ENCODE measurements at regions not wholly inside any gene's neighbourhood (a gene's known extent, or its start where the extent isn't known, plus 50 kb on each side); places are given as distances from the start of the nearest gene placed in this dataset.

- TF ChIP-seq CTCF (IDR thresholded peaks at IDR 0.05; ENCODE audit: insufficient read depth, low read length, poor library complexity, severe bottlenecking): peak; percentile 42
- Histone ChIP-seq H3K4me3 (replicated peaks; ENCODE audit: low read depth, low read length) (no peak overlapping the region), H3K27me3 (replicated peaks; ENCODE audit: control insufficient read depth, insufficient read depth, low read length) (no peaks in the 10 kb centered on the region), H3K36me3 (ENCODE audit: control insufficient read depth, insufficient read depth, low read length) (no peaks in the 10 kb centered on the region)
- DNase-seq (ENCODE audit: extremely low read depth, insufficient read length): peak; percentile 9
Measured at GRCh38 chr1:199545780-199546179, 481.7 kb upstream of the NR5A2 start.

- Histone ChIP-seq H3K27me3 (replicated peaks; ENCODE audit: control insufficient read depth, insufficient read depth, low read length) (no peaks in the 10 kb centered on the region), H3K4me3 (replicated peaks; ENCODE audit: low read depth, low read length) (no peak overlapping the region), H3K36me3 (ENCODE audit: control insufficient read depth, insufficient read depth, low read length) (no peaks in the 10 kb centered on the region)
- DNase-seq (ENCODE audit: extremely low read depth, insufficient read length): no peak
- no peak for TF ChIP-seq CTCF (IDR thresholded peaks at IDR 0.05; ENCODE audit: insufficient read depth, low read length, poor library complexity, severe bottlenecking)
Measured at GRCh38 chr1:199546323-199546722, 481.2 kb upstream of the NR5A2 start.

GRCh38 chr1:199549421-199549820, 478.1 kb upstream of the NR5A2 start:
- Histone ChIP-seq H3K27me3 (replicated peaks; ENCODE audit: control insufficient read depth, insufficient read depth, low read length) (no peaks in the 10 kb centered on the region), H3K4me3 (replicated peaks; ENCODE audit: low read depth, low read length) (no peak overlapping the region), H3K36me3 (ENCODE audit: control insufficient read depth, insufficient read depth, low read length) (no peaks in the 10 kb centered on the region)
- TF ChIP-seq CTCF (IDR thresholded peaks at IDR 0.05; ENCODE audit: insufficient read depth, low read length, poor library complexity, severe bottlenecking): no peak
- DNase-seq (ENCODE audit: extremely low read depth, insufficient read length): no peak

GRCh38 chr1:199550199-199551065, 477.1 kb upstream of the NR5A2 start:
- Histone ChIP-seq H3K27me3 (replicated peaks; ENCODE audit: control insufficient read depth, insufficient read depth, low read length) (no peaks in the 10 kb centered on the region), H3K36me3 (ENCODE audit: control insufficient read depth, insufficient read depth, low read length) (no peaks in the 10 kb centered on the region), H3K4me3 (replicated peaks; ENCODE audit: low read depth, low read length) (no peak overlapping the region)
- no peak for TF ChIP-seq CTCF (IDR thresholded peaks at IDR 0.05; ENCODE audit: insufficient read depth, low read length, poor library complexity, severe bottlenecking)
- DNase-seq (ENCODE audit: extremely low read depth, insufficient read length): no peak

GRCh38 chr1:199551967-199552565, 475.4 kb upstream of the NR5A2 start:
- TF ChIP-seq CTCF (IDR thresholded peaks at IDR 0.05; ENCODE audit: insufficient read depth, low read length, poor library complexity, severe bottlenecking): peak; percentile 76
- Histone ChIP-seq H3K36me3 (ENCODE audit: control insufficient read depth, insufficient read depth, low read length) (no peaks in the 10 kb centered on the region), H3K27me3 (replicated peaks; ENCODE audit: control insufficient read depth, insufficient read depth, low read length) (no peaks in the 10 kb centered on the region), H3K4me3 (replicated peaks; ENCODE audit: low read depth, low read length) (no peak overlapping the region)
- DNase-seq (ENCODE audit: extremely low read depth, insufficient read length): peak; percentile 11

Data from GM06990 (cell line).